ENCODE measurements at regions not wholly inside any gene's neighbourhood (a gene's known extent, or its start where the extent isn't known, plus 50 kb on each side); places are given as distances from the start of the nearest gene placed in this dataset.

DNA sequence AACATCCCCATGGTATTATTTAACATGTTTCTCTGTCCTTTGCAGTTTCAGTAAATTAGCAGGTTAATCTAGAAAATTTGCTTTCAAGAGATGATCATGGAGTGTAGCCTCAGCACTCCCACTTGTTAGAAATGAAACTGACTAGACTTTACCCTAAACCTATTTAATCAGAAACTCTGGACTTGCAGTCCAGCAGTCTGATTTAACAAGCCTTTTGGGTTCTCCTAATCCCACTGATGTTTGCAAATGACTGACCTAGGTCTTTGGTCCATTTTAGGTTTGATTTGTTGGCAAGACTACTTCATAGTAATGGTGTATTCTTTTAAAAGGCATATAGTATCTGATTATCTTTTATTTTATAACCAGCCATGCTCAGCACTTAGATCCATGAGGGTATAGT is 55.5 kb upstream of the SLC25A13 start:
- TF ChIP-seq, protein P1, sequence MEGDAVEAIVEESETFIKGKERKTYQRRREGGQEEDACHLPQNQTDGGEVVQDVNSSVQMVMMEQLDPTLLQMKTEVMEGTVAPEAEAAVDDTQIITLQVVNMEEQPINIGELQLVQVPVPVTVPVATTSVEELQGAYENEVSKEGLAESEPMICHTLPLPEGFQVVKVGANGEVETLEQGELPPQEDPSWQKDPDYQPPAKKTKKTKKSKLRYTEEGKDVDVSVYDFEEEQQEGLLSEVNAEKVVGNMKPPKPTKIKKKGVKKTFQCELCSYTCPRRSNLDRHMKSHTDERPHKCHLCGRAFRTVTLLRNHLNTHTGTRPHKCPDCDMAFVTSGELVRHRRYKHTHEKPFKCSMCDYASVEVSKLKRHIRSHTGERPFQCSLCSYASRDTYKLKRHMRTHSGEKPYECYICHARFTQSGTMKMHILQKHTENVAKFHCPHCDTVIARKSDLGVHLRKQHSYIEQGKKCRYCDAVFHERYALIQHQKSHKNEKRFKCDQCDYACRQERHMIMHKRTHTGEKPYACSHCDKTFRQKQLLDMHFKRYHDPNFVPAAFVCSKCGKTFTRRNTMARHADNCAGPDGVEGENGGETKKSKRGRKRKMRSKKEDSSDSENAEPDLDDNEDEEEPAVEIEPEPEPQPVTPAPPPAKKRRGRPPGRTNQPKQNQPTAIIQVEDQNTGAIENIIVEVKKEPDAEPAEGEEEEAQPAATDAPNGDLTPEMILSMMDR (conservative IDR thresholded peaks at IDR 0.05 in 1 of 2, IDR thresholded peaks at IDR 0.05 in 1 of 2; ENCODE audit: low read depth in 1 of 2, low read length in 2 of 2) = no peak
- no peak for TF ChIP-seq EZH2 (IDR thresholded peaks at IDR 0.05; ENCODE audit: low read length, missing control alignments)

Data from fibroblast of lung (primary cell).